ENCODE measurements at regions not wholly inside any gene's neighbourhood (a gene's known extent, or its start where the extent isn't known, plus 50 kb on each side); places are given as distances from the start of the nearest gene placed in this dataset.

DNA sequence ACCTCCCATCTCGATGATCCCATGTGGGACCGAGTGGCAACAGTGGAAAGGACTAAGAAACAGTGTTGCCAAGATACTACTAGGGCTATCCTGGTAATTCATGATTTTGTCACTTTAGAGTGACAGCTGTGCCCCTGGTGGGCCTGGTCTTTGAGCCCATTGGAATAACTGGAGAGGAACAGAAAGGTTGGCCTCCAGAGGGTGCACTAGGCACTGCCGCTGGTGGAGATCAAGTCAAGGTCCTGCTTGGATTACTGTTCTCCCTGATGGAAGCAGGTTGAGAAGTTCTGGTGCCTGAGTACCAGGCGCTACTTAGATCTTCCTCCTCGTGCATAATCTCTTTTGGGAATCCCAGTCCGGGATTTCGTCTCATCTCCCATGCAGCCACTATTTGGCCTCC, 129.6 kb downstream of the SEC61B start:
- CTCF ChIA-PET = no interaction called here
- TF ChIP-seq, protein P1, sequence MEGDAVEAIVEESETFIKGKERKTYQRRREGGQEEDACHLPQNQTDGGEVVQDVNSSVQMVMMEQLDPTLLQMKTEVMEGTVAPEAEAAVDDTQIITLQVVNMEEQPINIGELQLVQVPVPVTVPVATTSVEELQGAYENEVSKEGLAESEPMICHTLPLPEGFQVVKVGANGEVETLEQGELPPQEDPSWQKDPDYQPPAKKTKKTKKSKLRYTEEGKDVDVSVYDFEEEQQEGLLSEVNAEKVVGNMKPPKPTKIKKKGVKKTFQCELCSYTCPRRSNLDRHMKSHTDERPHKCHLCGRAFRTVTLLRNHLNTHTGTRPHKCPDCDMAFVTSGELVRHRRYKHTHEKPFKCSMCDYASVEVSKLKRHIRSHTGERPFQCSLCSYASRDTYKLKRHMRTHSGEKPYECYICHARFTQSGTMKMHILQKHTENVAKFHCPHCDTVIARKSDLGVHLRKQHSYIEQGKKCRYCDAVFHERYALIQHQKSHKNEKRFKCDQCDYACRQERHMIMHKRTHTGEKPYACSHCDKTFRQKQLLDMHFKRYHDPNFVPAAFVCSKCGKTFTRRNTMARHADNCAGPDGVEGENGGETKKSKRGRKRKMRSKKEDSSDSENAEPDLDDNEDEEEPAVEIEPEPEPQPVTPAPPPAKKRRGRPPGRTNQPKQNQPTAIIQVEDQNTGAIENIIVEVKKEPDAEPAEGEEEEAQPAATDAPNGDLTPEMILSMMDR (IDR thresholded peaks at IDR 0.05; ENCODE audit: unreplicated experiment) = no peak
- H3K9me3 Mint-ChIP-seq (ENCODE audit: low read depth, unreplicated experiment) = no peaks in the 10 kb centered on the region
- H3K27me3 Mint-ChIP-seq (ENCODE audit: unreplicated experiment) = peaks cover 48% of the 10 kb centered on the region
- no peak overlapping the region for H3K27ac Mint-ChIP-seq (ENCODE audit: unreplicated experiment)
- H3K36me3 Mint-ChIP-seq (ENCODE audit: insufficient read depth, unreplicated experiment) = no peaks in the 10 kb centered on the region
- H3K4me3 Mint-ChIP-seq (ENCODE audit: low read depth, unreplicated experiment) = no peak overlapping the region
- no peak for DNase-seq
- intact Hi-C loops (cut with micrococcal nuclease; ENCODE audit: unreplicated experiment) = no loop called here
- no TSS peak for BruUV-seq (replicated peaks)
- no peaks in the 10 kb centered on the region for H3K4me1 Mint-ChIP-seq (ENCODE audit: low read depth, unreplicated experiment)

- no peak overlapping the region for H3K27ac Mint-ChIP-seq (ENCODE audit: unreplicated experiment)
- no peak overlapping the region for H3K4me3 Mint-ChIP-seq (ENCODE audit: low read depth, unreplicated experiment)
- H3K9me3 Mint-ChIP-seq (ENCODE audit: low read depth, unreplicated experiment) = no peaks in the 10 kb centered on the region
- peaks cover 48% of the 10 kb centered on the region for H3K27me3 Mint-ChIP-seq (ENCODE audit: unreplicated experiment)
- H3K4me1 Mint-ChIP-seq (ENCODE audit: low read depth, unreplicated experiment) = no peaks in the 10 kb centered on the region
- CTCF ChIA-PET = no interaction called here
- no TSS peak for BruUV-seq (replicated peaks)
- intact Hi-C loops (cut with micrococcal nuclease; ENCODE audit: unreplicated experiment) = no loop called here
- TF ChIP-seq, protein P1 (IDR thresholded peaks at IDR 0.05; ENCODE audit: unreplicated experiment) = no peak
- no peak for DNase-seq
- H3K36me3 Mint-ChIP-seq (ENCODE audit: insufficient read depth, unreplicated experiment) = no peaks in the 10 kb centered on the region
These were observed 130.7 kb downstream of the SEC61B start for GRCh38 chr9:99352826-99353225.

GRCh38 chr9:99353408-99353807, 131.3 kb downstream of the SEC61B start:
- DNase-seq = no peak
- H3K36me3 Mint-ChIP-seq (ENCODE audit: insufficient read depth, unreplicated experiment) = no peaks in the 10 kb centered on the region
- peaks cover 49% of the 10 kb centered on the region for H3K27me3 Mint-ChIP-seq (ENCODE audit: unreplicated experiment)
- intact Hi-C loops (cut with micrococcal nuclease; ENCODE audit: unreplicated experiment) = no loop called here
- H3K27ac Mint-ChIP-seq (ENCODE audit: unreplicated experiment) = no peak overlapping the region
- no peaks in the 10 kb centered on the region for H3K4me1 Mint-ChIP-seq (ENCODE audit: low read depth, unreplicated experiment)
- no peak overlapping the region for H3K4me3 Mint-ChIP-seq (ENCODE audit: low read depth, unreplicated experiment)
- no peaks in the 10 kb centered on the region for H3K9me3 Mint-ChIP-seq (ENCODE audit: low read depth, unreplicated experiment)
- CTCF ChIA-PET = no interaction called here
- TF ChIP-seq, protein P1 (IDR thresholded peaks at IDR 0.05; ENCODE audit: unreplicated experiment) = no peak
- BruUV-seq (replicated peaks) = no TSS peak

DNA sequence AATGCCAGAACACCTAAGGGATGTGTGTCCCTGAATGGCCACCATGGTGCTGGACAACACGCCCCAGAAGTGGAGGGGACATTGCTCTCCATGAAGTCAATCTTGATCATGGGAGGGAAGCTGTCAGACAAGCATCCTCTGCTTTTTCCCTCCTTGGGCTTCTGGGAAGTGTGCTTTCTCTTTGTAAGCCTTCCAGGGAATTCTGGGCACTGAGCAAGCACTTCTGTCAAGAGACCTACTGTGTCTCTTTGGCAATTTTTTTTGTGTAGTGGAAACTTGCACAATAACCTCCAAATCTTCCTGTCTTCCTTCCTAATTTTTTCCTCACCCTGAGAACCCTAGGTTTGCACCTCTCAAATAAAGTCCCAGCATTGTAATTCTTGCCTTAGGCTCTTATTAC, 132.0 kb downstream of the SEC61B start:
- Mint-ChIP-seq H3K36me3 (ENCODE audit: insufficient read depth, unreplicated experiment) (no peaks in the 10 kb centered on the region), H3K4me3 (ENCODE audit: low read depth, unreplicated experiment) (no peak overlapping the region), H3K27me3 (ENCODE audit: unreplicated experiment) (peaks cover 56% of the 10 kb centered on the region), H3K9me3 (ENCODE audit: low read depth, unreplicated experiment) (no peaks in the 10 kb centered on the region), H3K4me1 (ENCODE audit: low read depth, unreplicated experiment) (no peaks in the 10 kb centered on the region), H3K27ac (ENCODE audit: unreplicated experiment) (no peak overlapping the region)
- intact Hi-C loops (cut with micrococcal nuclease; ENCODE audit: unreplicated experiment) = no loop called here
- DNase-seq = no peak
- CTCF ChIA-PET = no interaction called here
- TF ChIP-seq, protein P1 (IDR thresholded peaks at IDR 0.05; ENCODE audit: unreplicated experiment) = no peak
- no TSS peak for BruUV-seq (replicated peaks)
